IMR-90 (cell line): ENCODE measurements at regions not wholly inside any gene's neighbourhood (a gene's known extent, or its start where the extent isn't known, plus 50 kb on each side); places are given as distances from the start of the nearest gene placed in this dataset.

Experiments used
- ATAC-seq: fragments of 200-7000 bp; cut with Tn5 transposase; 2 replicates; pipeline ENCODE4 v1.9.1; 2020; ENCODE audit warnings: low read depth, mild to moderate bottlenecking, moderate library complexity
- BruUV-seq: library from RNA; stranded (reverse); fragments of 400-500 nt; replicated peaks from 2 replicates; lab custom pipeline; 2021; lab: Mats Ljungman, UMichigan
- CTCF ChIA-PET: fragments of 300-600 bp; formaldehyde crosslinking; extraction: SDS; loops from one replicate; lab custom pipeline; 2021; ENCODE audit warnings: antibody characterized with exemption; lab: Yijun Ruan, JAX
- POLR2A ChIA-PET: fragments of 300-600 bp; sonication (Branson Sonifier 250); formaldehyde crosslinking; loops from one replicate; lab custom pipeline; 2022; ENCODE audit warnings: antibody characterized with exemption; ENCODE audit not compliant: unreplicated experiment; lab: Charles Lee
- DNase-seq: peaks from one replicate; pipeline ENCODE4 v3.0.0; 2013
- H2AFZ ChIP-seq: replicated peaks from 2 replicates; pipeline ENCODE3; 2013; ENCODE audit warnings: low read length, mild to moderate bottlenecking; ENCODE audit not compliant: poor library complexity
- H2AK5ac ChIP-seq: 2 replicates; pipeline ENCODE4 v1.6.1; 2013; ENCODE audit warnings: low read depth, low read length, inconsistent platforms
- H2AK9ac ChIP-seq: replicated peaks from 2 replicates; pipeline ENCODE3; 2013; ENCODE audit warnings: mild to moderate bottlenecking, low read depth, low read length, moderate library complexity; ENCODE audit not compliant: poor library complexity
- H2BK120ac ChIP-seq: 2 replicates; pipeline ENCODE4 v1.6.1; 2013; ENCODE audit warnings: low read depth, low read length, inconsistent platforms
- H2BK15ac ChIP-seq: 3 replicates; pipeline ENCODE4 v1.6.1; 2013; ENCODE audit warnings: low read depth, low read length, inconsistent platforms
- H2BK20ac ChIP-seq: 2 replicates; pipeline ENCODE4 v1.6.1; 2013; ENCODE audit warnings: low read depth, mild to moderate bottlenecking, inconsistent platforms, low read length, moderate library complexity
- H2BK5ac ChIP-seq: 2 replicates; pipeline ENCODE4 v1.6.1; 2013; ENCODE audit warnings: mild to moderate bottlenecking, low read depth, low read length, inconsistent platforms; ENCODE audit not compliant: poor library complexity, severe bottlenecking
- H3K14ac ChIP-seq: replicated peaks from 2 replicates; pipeline ENCODE4 v1.6.1; 2013; ENCODE audit warnings: low read depth, low read length, inconsistent platforms
- H3K18ac ChIP-seq: 2 replicates; pipeline ENCODE4 v1.6.1; 2013; ENCODE audit warnings: low read depth, low read length, control low read depth
- H3K23ac ChIP-seq: 2 replicates; pipeline ENCODE4 v1.6.1; 2013; ENCODE audit warnings: low read depth, low read length, inconsistent platforms
- H3K27ac ChIP-seq: 2 replicates; pipeline ENCODE4 v1.5.1; 2013; ENCODE audit warnings: mild to moderate bottlenecking, control low read depth, low read length; ENCODE audit not compliant: insufficient read depth
- H3K27me3 ChIP-seq: 2 replicates; pipeline ENCODE4 v1.6.1; 2013; ENCODE audit warnings: low read length; ENCODE audit not compliant: control insufficient read depth, insufficient read depth
- H3K36me3 ChIP-seq: 2 replicates; pipeline ENCODE4 v1.6.1; 2013; ENCODE audit warnings: low read length, mixed read lengths; ENCODE audit not compliant: control insufficient read depth, insufficient read depth
- H3K4ac ChIP-seq: 2 replicates; pipeline ENCODE4 v1.6.1; 2013; ENCODE audit warnings: low read depth, low read length, inconsistent platforms
- H3K4me1 ChIP-seq: 2 replicates; pipeline ENCODE4 v1.6.1; 2013; ENCODE audit warnings: low read length, mixed read lengths; ENCODE audit not compliant: control insufficient read depth, insufficient read depth
- H3K4me2 ChIP-seq: 2 replicates; pipeline ENCODE4 v1.6.1; 2013; ENCODE audit warnings: low read depth, mild to moderate bottlenecking, control low read depth, low read length, moderate library complexity
- H3K4me3 ChIP-seq: 2 replicates; pipeline ENCODE4 v1.5.1; 2013; ENCODE audit warnings: low read depth, mild to moderate bottlenecking, control low read depth, low read length, moderate library complexity; ENCODE audit not compliant: insufficient read depth
- H3K56ac ChIP-seq: 2 replicates; pipeline ENCODE4 v1.6.1; 2013; ENCODE audit warnings: low read length, inconsistent platforms; ENCODE audit not compliant: insufficient read depth; ENCODE audit errors: extremely low read depth
- H3K79me1 ChIP-seq, 2 experiments: 2 replicates each; pipeline ENCODE4 v1.6.1; 2013; ENCODE audit warnings: low read length in 2 of 2, inconsistent platforms in 1 of 2, low read depth in 1 of 2
- H3K9ac ChIP-seq: 2 replicates; pipeline ENCODE4 v1.6.1; 2013; ENCODE audit warnings: low read depth, low read length, control low read depth
- H3K9me1 ChIP-seq: 2 replicates; pipeline ENCODE4 v1.6.1; 2013; ENCODE audit warnings: low read length, inconsistent platforms; ENCODE audit not compliant: insufficient read depth
- H3K9me3 ChIP-seq: 2 replicates; pipeline ENCODE4 v1.6.1; 2013; ENCODE audit warnings: low read length; ENCODE audit not compliant: control insufficient read depth, insufficient read depth
- H4K20me1 ChIP-seq: 2 replicates; pipeline ENCODE4 v1.6.1; 2013; ENCODE audit warnings: low read length, inconsistent platforms; ENCODE audit not compliant: insufficient read depth
- H4K5ac ChIP-seq: 2 replicates; pipeline ENCODE4 v1.6.1; 2013; ENCODE audit warnings: mild to moderate bottlenecking, low read depth, low read length, control low read depth
- H4K8ac ChIP-seq, 2 experiments: 2 replicates each; pipeline ENCODE4 v1.6.1; 2013; ENCODE audit warnings: low read depth in 2 of 2, low read length in 2 of 2, control low read depth in 1 of 2, inconsistent platforms in 1 of 2
- H4K91ac ChIP-seq: 2 replicates; pipeline ENCODE4 v1.6.1; 2013; ENCODE audit warnings: low read depth, low read length, inconsistent platforms; ENCODE audit not compliant: insufficient read depth
- FOS ChIP-seq: fragments of 150-350 bp; IDR thresholded peaks from 2 replicates; pipeline ENCODE4 v1.6.1; 2016; ENCODE audit warnings: low read depth, low read length
- RAD21 ChIP-seq: IDR thresholded peaks from 2 replicates; pipeline ENCODE4 v1.6.1; 2012; ENCODE audit warnings: low read length, improper control_type of control experiment
- WGBS, 2 experiments: methylation state at CpG; one replicate each; pipeline versions ENCODE4 v1.1.5 to v1.1.7; 2013; ENCODE audit warnings: missing lambda C conversion rate in 2 of 2; ENCODE audit not compliant: insufficient read length in 1 of 2; ENCODE audit errors: extremely low coverage in 2 of 2; 5-methylcytosine and 5-hydroxymethylcytosine counted together
- dilution Hi-C: fragments of 300-500 bp; cut with HindIII; formaldehyde crosslinking; loops from one replicate; pipeline ENCODE4 v1.14.3; 2018; ENCODE audit warnings: low sequenced_read_pairs; ENCODE audit not compliant: unreplicated experiment
- in situ Hi-C: fragments of 300-500 bp; cut with MboI; formaldehyde crosslinking; loops from 3 replicates; pipeline ENCODE4 v1.14.3; 2019; ENCODE audit warnings: low sequenced_read_pairs, inconsistent platforms, mixed read lengths
- intact Hi-C: fragments of 100-400 bp; cut with micrococcal nuclease; formaldehyde crosslinking; loops from 2 replicates; pipeline ENCODE4 v1.10.0; 2022

GRCh38 chr9:92185681-92186080, 70.5 kb upstream of the SPTLC1 start:
- Histone ChIP-seq H3K14ac (peak overlapping the region; percentile 41; the same call in 1 of the 2 replicates), H3K79me1 (no peaks in the 10 kb centered on the region), H3K9me3 (peaks cover 3% of the 10 kb centered on the region), H3K4ac (peak overlapping the region; percentile 96), H3K4me1 (peaks cover 27% of the 10 kb centered on the region), H3K18ac (peak overlapping the region; percentile 36), H4K91ac (peak overlapping the region; percentile 50), H2AFZ (peak overlapping the region; percentile 67), H2BK20ac (peak overlapping the region; percentile 45), H3K4me2 (0 out of 2 replicates have a peak overlapping the region, but pooled peaks have one; percentile 14), H2AK9ac (no peak overlapping the region), H4K8ac (peak overlapping the region in 1 of 2 experiments; percentile 41; a peak in 3 of 4 replicates), H3K36me3 (no peaks in the 10 kb centered on the region), H3K27me3 (no peaks in the 10 kb centered on the region), H3K4me3 (no peak overlapping the region), H3K23ac (peak overlapping the region; percentile 22; the same call in 1 of the 2 replicates), H3K9ac (no peak overlapping the region), H4K5ac (peak overlapping the region; percentile 76), H2BK15ac (no peak overlapping the region), H3K56ac (no peak overlapping the region), H3K9me1 (peaks cover 26% of the 10 kb centered on the region), H2BK120ac (peak overlapping the region; percentile 98), H3K27ac (peak overlapping the region; percentile 96), H4K20me1 (no peaks in the 10 kb centered on the region; the same call in 1 of the 2 replicates), H2AK5ac (peak overlapping the region; percentile 66), H2BK5ac (peak overlapping the region; percentile 94)
- ChIA-PET POLR2A (no interaction called here), CTCF (no interaction called here)
- no peak for TF ChIP-seq RAD21
- TF ChIP-seq FOS = peak; percentile 14; the same call in 1 of the 2 replicates
- intact Hi-C loops (no loop called here), dilution Hi-C loops (no loop called here), in situ Hi-C loops (no loop called here)
- DNase-seq = peak; percentile 81
- BruUV-seq = no TSS peak
- 58% methylated on average over 2 of the region's 5 CpGs; no CpG with 5 or more reads in 1 of the 2 experiments for WGBS, 2 experiments
- ATAC-seq = peak; percentile 67
